ENCODE measurements at regions not wholly inside any gene's neighbourhood (a gene's known extent, or its start where the extent isn't known, plus 50 kb on each side); places are given as distances from the start of the nearest gene placed in this dataset.

DNA sequence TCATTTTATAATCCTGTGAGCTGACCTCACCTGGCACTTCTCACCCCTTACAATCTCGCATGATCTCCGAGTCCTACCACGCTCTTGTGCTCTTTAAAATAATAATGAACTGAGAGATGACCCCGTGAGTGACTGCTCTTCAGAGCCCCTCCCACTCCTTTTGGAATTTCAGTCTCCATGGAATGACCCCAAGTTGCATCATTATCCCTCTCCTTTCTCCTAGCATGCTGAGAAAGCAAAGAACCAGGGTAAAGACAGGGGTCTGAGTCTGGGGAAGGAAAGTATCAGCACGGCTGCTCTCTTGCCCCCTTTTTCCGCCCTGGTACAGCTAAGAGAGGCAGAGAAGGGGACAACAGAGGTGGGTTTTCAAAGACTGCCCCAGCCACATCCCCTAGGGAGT lies 178.3 kb upstream of the PLEKHA5 start:
- H3K27me3 ChIP-seq (replicated peaks in 2 of 5; ENCODE audit: control insufficient read depth in 4 of 5, insufficient read depth in 5 of 5, low read length in 4 of 5): no peaks in the 10 kb centered on the region
- no peak for DNase-seq
- POLR2A ChIA-PET: no interaction called here
- WGBS (ENCODE audit: insufficient coverage): 77% methylated on average over 6 of the region's 6 CpGs
- H3K4me1 ChIP-seq (ENCODE audit: control extremely low read depth in 1 of 4, control insufficient read depth in 4 of 4, insufficient read depth in 4 of 4, low read length in 3 of 4): peaks cover 0 to 5% (median 0%) of the 10 kb centered on the region in 4 experiments
- H3K4me3 ChIP-seq (ENCODE audit: control insufficient read depth in 1 of 7, extremely low read depth in 1 of 7, insufficient read depth in 4 of 7, low read depth in 2 of 7, low read length in 6 of 7): no peak overlapping the region
- no peak overlapping the region for H3K27ac ChIP-seq (ENCODE audit: insufficient read depth in 1 of 2, low read depth in 1 of 2, low read length in 2 of 2, poor library complexity in 1 of 2, severe bottlenecking in 2 of 2)
- H3K9me3 ChIP-seq (ENCODE audit: control extremely low read depth in 1 of 5, control insufficient read depth in 4 of 5, insufficient read depth in 2 of 5, low read depth in 1 of 5, low read length in 4 of 5): no peaks in the 10 kb centered on the region
- CTCF ChIA-PET: no interaction called here
- H3K36me3 ChIP-seq (ENCODE audit: control insufficient read depth in 4 of 4, insufficient read depth in 4 of 4, low read length in 3 of 4): no peaks in the 10 kb centered on the region

DNA sequence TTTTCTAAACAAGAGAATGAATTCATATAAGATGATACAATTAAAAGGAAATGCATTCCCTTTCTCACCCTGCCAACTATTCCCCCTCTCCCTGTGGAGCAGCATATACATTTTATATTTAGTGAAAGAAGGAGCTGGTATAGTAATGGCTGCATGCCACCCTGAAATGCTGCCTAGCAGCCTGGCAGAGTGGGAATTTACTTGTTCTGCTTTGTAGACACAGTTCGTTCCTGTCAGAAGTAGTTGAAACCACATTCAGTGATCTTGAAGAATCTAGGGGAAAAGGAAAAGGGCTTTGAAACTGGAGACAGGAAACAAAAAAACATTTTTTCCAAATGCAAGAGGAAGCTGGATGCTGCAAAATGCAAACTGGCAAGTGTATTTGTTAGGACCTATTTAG lies 176.0 kb upstream of the PLEKHA5 start:
- CTCF ChIA-PET: interaction anchor here (1.2 kb wide), 1 partner anchor 14 kb away, joined by 3 read pairs; no protein-coding TSS in a partner anchor
- POLR2A ChIA-PET: no interaction called here
- H3K4me3 ChIP-seq (ENCODE audit: control insufficient read depth in 1 of 7, extremely low read depth in 1 of 7, insufficient read depth in 4 of 7, low read depth in 2 of 7, low read length in 6 of 7): no peak overlapping the region
- no peak overlapping the region for H3K27ac ChIP-seq (ENCODE audit: insufficient read depth in 1 of 2, low read depth in 1 of 2, low read length in 2 of 2, poor library complexity in 1 of 2, severe bottlenecking in 2 of 2)
- no peak for DNase-seq
- no peaks in the 10 kb centered on the region for H3K27me3 ChIP-seq (replicated peaks in 2 of 5; ENCODE audit: control insufficient read depth in 4 of 5, insufficient read depth in 5 of 5, low read length in 4 of 5)
- H3K36me3 ChIP-seq (ENCODE audit: control insufficient read depth in 4 of 4, insufficient read depth in 4 of 4, low read length in 3 of 4): no peaks in the 10 kb centered on the region
- WGBS (ENCODE audit: insufficient coverage): 0% methylated on average over 1 of the region's 1 CpG
- H3K4me1 ChIP-seq (ENCODE audit: control extremely low read depth in 1 of 4, control insufficient read depth in 4 of 4, insufficient read depth in 4 of 4, low read length in 3 of 4): peaks cover 0 to 5% (median 0%) of the 10 kb centered on the region in 4 experiments
- no peaks in the 10 kb centered on the region for H3K9me3 ChIP-seq (ENCODE audit: control extremely low read depth in 1 of 5, control insufficient read depth in 4 of 5, insufficient read depth in 2 of 5, low read depth in 1 of 5, low read length in 4 of 5)

DNA sequence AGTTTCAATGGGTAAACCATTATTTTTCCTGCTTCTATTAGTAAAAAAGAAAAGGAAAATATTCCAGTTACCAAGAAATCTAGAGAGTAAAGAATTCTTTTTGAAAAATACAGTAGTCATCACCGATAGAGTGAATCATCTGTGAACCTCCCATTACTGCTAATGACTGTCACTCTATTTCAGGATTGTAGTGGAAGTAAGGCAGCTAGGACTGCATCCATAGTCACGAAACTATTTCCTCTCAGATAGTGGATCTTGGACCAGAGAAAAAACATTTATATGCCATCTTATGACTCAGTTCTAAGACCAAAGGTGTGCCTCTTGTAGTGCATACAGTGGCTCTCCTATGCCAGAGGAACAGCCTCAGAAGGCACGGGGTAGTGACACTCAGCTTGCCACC lies 173.9 kb upstream of the PLEKHA5 start:
- Histone ChIP-seq H3K9me3 (ENCODE audit: control extremely low read depth in 1 of 5, control insufficient read depth in 4 of 5, insufficient read depth in 2 of 5, low read depth in 1 of 5, low read length in 4 of 5) (no peaks in the 10 kb centered on the region), H3K27me3 (replicated peaks in 2 of 5; ENCODE audit: control insufficient read depth in 4 of 5, insufficient read depth in 5 of 5, low read length in 4 of 5) (no peaks in the 10 kb centered on the region), H3K4me1 (ENCODE audit: control extremely low read depth in 1 of 4, control insufficient read depth in 4 of 4, insufficient read depth in 4 of 4, low read length in 3 of 4) (peaks cover 0 to 5% (median 0%) of the 10 kb centered on the region in 4 experiments), H3K27ac (ENCODE audit: insufficient read depth in 1 of 2, low read depth in 1 of 2, low read length in 2 of 2, poor library complexity in 1 of 2, severe bottlenecking in 2 of 2) (no peak overlapping the region), H3K4me3 (ENCODE audit: control insufficient read depth in 1 of 7, extremely low read depth in 1 of 7, insufficient read depth in 4 of 7, low read depth in 2 of 7, low read length in 6 of 7) (no peak overlapping the region), H3K36me3 (ENCODE audit: control insufficient read depth in 4 of 4, insufficient read depth in 4 of 4, low read length in 3 of 4) (no peaks in the 10 kb centered on the region)
- POLR2A ChIA-PET: no interaction called here
- no peak for DNase-seq
- 100% methylated on average over 1 of the region's 3 CpGs for WGBS (ENCODE audit: insufficient coverage)
- CTCF ChIA-PET: no interaction called here

DNA sequence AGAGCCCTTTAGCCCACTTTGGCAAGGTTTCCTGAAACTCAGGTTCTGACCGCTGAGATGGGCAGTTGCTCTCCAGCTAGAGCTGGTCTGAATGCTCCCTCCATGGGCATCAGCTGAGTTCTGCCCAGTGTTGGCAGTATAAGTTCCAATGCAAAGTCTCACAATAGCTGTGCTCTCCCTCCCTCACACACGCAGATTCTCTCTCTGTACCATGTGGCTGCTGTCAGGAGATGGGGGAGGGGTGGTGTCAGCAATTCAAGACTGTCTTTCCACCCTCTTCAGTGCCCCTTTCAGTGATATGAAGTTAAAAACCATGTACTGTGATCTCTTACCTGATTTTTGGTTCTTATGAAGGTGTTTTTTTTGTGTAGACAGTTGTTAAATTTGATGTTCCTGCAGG lies 164.3 kb upstream of the PLEKHA5 start:
- ChIA-PET POLR2A (no interaction called here), CTCF (no interaction called here)
- no peaks in the 10 kb centered on the region for H3K4me1 ChIP-seq (ENCODE audit: control extremely low read depth in 1 of 4, control insufficient read depth in 4 of 4, insufficient read depth in 4 of 4, low read length in 3 of 4)
- no peaks in the 10 kb centered on the region for H3K9me3 ChIP-seq (ENCODE audit: control extremely low read depth in 1 of 5, control insufficient read depth in 4 of 5, insufficient read depth in 2 of 5, low read depth in 1 of 5, low read length in 4 of 5)
- H3K27me3 ChIP-seq (replicated peaks in 2 of 5; ENCODE audit: control insufficient read depth in 4 of 5, insufficient read depth in 5 of 5, low read length in 4 of 5): no peaks in the 10 kb centered on the region
- WGBS (ENCODE audit: insufficient coverage): no CpG with 5 or more reads among the region's 2 CpGs
- H3K36me3 ChIP-seq (ENCODE audit: control insufficient read depth in 4 of 4, insufficient read depth in 4 of 4, low read length in 3 of 4): no peaks in the 10 kb centered on the region
- no peak overlapping the region for H3K4me3 ChIP-seq (ENCODE audit: control insufficient read depth in 1 of 7, extremely low read depth in 1 of 7, insufficient read depth in 4 of 7, low read depth in 2 of 7, low read length in 6 of 7)
- no peak for DNase-seq
- H3K27ac ChIP-seq (ENCODE audit: insufficient read depth in 1 of 2, low read depth in 1 of 2, low read length in 2 of 2, poor library complexity in 1 of 2, severe bottlenecking in 2 of 2): no peak overlapping the region

DNA sequence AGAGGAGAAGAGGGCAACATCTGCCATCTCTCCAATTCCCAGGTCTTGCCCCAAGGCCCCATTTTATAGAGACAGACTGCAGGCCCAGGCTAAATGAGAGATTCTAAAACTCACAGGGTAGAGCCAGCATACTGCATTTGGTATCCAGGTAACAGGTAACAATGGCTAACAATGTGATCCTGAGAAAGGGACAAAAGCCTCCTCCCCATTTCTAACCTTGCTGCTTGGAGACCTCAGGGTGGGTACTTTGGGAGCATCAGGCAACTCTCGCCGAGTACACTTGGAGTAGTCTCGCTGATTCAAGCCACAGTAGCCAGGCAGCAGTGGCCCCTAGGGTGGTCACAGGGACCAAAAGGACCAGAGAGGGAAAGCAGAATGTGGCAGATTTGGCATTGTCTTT lies 162.6 kb upstream of the PLEKHA5 start:
- no peaks in the 10 kb centered on the region for H3K27me3 ChIP-seq (replicated peaks in 2 of 5; ENCODE audit: control insufficient read depth in 4 of 5, insufficient read depth in 5 of 5, low read length in 4 of 5)
- no peaks in the 10 kb centered on the region for H3K9me3 ChIP-seq (ENCODE audit: control extremely low read depth in 1 of 5, control insufficient read depth in 4 of 5, insufficient read depth in 2 of 5, low read depth in 1 of 5, low read length in 4 of 5)
- no peak overlapping the region for H3K4me3 ChIP-seq (ENCODE audit: control insufficient read depth in 1 of 7, extremely low read depth in 1 of 7, insufficient read depth in 4 of 7, low read depth in 2 of 7, low read length in 6 of 7)
- H3K4me1 ChIP-seq (ENCODE audit: control extremely low read depth in 1 of 4, control insufficient read depth in 4 of 4, insufficient read depth in 4 of 4, low read length in 3 of 4): no peaks in the 10 kb centered on the region
- POLR2A ChIA-PET: no interaction called here
- CTCF ChIA-PET: no interaction called here
- DNase-seq: no peak
- H3K27ac ChIP-seq (ENCODE audit: insufficient read depth in 1 of 2, low read depth in 1 of 2, low read length in 2 of 2, poor library complexity in 1 of 2, severe bottlenecking in 2 of 2): no peak overlapping the region
- WGBS (ENCODE audit: insufficient coverage): 98% methylated on average over 3 of the region's 3 CpGs
- H3K36me3 ChIP-seq (ENCODE audit: control insufficient read depth in 4 of 4, insufficient read depth in 4 of 4, low read length in 3 of 4): no peaks in the 10 kb centered on the region

DNA sequence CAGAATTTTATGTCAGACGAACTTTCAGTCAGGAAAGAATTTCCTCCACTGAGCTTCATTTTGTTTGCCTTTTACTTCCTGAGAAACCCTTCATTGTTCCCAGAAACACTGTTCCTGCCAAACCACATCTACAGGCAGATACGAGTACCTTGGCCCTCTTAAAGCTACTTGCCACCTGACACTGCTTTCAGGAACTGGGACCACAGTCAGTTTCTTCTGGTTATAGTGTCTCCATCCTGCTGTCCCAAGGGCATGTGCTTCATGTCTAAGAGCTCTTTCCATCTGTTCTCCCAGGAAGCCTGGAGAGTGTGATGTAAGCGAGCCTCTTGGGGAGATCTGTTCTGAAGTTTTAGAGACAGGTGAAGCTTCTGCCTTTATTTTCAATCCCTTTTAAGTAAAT lies 161.7 kb upstream of the PLEKHA5 start:
- POLR2A ChIA-PET: no interaction called here
- WGBS (ENCODE audit: insufficient coverage): 58% methylated on average over 2 of the region's 3 CpGs
- Histone ChIP-seq H3K4me1 (ENCODE audit: control extremely low read depth in 1 of 4, control insufficient read depth in 4 of 4, insufficient read depth in 4 of 4, low read length in 3 of 4) (no peaks in the 10 kb centered on the region), H3K36me3 (ENCODE audit: control insufficient read depth in 4 of 4, insufficient read depth in 4 of 4, low read length in 3 of 4) (no peaks in the 10 kb centered on the region), H3K4me3 (ENCODE audit: control insufficient read depth in 1 of 7, extremely low read depth in 1 of 7, insufficient read depth in 4 of 7, low read depth in 2 of 7, low read length in 6 of 7) (no peak overlapping the region), H3K27ac (ENCODE audit: insufficient read depth in 1 of 2, low read depth in 1 of 2, low read length in 2 of 2, poor library complexity in 1 of 2, severe bottlenecking in 2 of 2) (no peak overlapping the region), H3K27me3 (replicated peaks in 2 of 5; ENCODE audit: control insufficient read depth in 4 of 5, insufficient read depth in 5 of 5, low read length in 4 of 5) (no peaks in the 10 kb centered on the region), H3K9me3 (ENCODE audit: control extremely low read depth in 1 of 5, control insufficient read depth in 4 of 5, insufficient read depth in 2 of 5, low read depth in 1 of 5, low read length in 4 of 5) (no peaks in the 10 kb centered on the region)
- no peak for DNase-seq
- CTCF ChIA-PET: interaction anchor here (0.7 kb wide), 1 partner anchor 14 kb away, joined by 3 read pairs; no protein-coding TSS in a partner anchor

DNA sequence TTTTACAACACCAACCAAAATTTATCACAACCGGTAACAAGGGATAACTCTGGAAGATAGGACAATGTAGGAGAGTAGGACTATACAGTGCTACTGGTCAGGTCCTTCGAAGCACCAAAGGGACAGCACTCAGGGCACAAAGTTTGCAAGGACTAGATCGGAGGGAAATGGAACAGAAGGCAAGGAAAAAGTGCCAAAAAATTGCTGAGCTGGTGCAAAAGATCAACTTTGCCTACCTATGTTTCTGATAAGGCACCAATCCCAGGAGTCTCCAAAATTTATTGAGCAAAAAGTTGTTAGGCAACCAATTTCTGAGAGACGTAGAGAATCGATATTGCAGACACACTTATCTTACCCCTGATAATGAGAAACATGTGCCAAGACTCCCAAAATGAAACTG lies 160.0 kb upstream of the PLEKHA5 start:
- no peak overlapping the region for H3K27ac ChIP-seq (ENCODE audit: insufficient read depth in 1 of 2, low read depth in 1 of 2, low read length in 2 of 2, poor library complexity in 1 of 2, severe bottlenecking in 2 of 2)
- ChIA-PET POLR2A (no interaction called here), CTCF (no interaction called here)
- no peak for DNase-seq
- no peaks in the 10 kb centered on the region for H3K27me3 ChIP-seq (replicated peaks in 2 of 5; ENCODE audit: control insufficient read depth in 4 of 5, insufficient read depth in 5 of 5, low read length in 4 of 5)
- H3K9me3 ChIP-seq (ENCODE audit: control extremely low read depth in 1 of 5, control insufficient read depth in 4 of 5, insufficient read depth in 2 of 5, low read depth in 1 of 5, low read length in 4 of 5): no peaks in the 10 kb centered on the region
- no peak overlapping the region for H3K4me3 ChIP-seq (ENCODE audit: control insufficient read depth in 1 of 7, extremely low read depth in 1 of 7, insufficient read depth in 4 of 7, low read depth in 2 of 7, low read length in 6 of 7)
- H3K4me1 ChIP-seq (ENCODE audit: control extremely low read depth in 1 of 4, control insufficient read depth in 4 of 4, insufficient read depth in 4 of 4, low read length in 3 of 4): no peaks in the 10 kb centered on the region
- no peaks in the 10 kb centered on the region for H3K36me3 ChIP-seq (ENCODE audit: control insufficient read depth in 4 of 4, insufficient read depth in 4 of 4, low read length in 3 of 4)
- 100% methylated on average over 2 of the region's 5 CpGs for WGBS (ENCODE audit: insufficient coverage)
